ENCODE measurements at regions not wholly inside any gene's neighbourhood (a gene's known extent, or its start where the extent isn't known, plus 50 kb on each side); places are given as distances from the start of the nearest gene placed in this dataset.
"Not testable (repeated sequence)": the region's sequence is repeated elsewhere in the genome, so short reads cannot be mapped to it uniquely, and the experiment has no call there.

DNA sequence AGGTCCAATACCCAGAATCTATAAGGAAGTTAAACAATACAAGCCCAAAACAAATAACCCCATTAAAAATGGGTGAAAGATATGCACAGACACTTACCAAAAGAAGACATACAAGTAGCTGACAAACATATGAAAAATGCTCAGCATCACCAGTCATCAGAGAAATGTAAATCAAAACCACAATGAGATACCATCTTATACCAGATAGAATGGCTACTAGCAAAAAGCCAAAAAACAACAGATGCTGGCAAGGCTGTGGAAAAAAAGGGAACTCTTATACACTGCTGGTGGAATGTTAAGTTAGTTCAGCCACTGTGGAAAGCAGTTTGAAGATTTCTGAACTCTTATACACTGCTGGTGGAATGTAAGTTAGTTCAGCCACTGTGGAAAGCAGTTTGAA, 331.1 kb downstream of the KIF20B start:
- DNase-seq, result no peak

DNA sequence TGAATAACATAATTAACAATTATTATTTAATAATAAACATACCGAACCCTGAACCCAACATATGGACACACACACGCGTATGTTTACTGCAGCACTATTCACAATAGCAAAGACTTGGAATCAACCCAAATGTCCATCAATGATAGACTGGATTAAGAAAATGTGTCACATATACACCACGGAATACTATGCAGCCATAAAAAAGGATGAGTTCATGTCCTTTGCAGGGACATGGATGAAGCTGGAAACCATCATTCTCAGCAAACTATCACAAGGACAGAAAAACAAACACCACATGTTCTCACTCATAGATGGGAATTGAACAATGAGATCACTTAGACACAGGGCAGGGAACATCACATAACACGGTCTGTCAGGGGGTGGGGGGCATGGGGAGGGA, 333.5 kb downstream of the KIF20B start:
- not testable (repeated sequence) for DNase-seq

DNA sequence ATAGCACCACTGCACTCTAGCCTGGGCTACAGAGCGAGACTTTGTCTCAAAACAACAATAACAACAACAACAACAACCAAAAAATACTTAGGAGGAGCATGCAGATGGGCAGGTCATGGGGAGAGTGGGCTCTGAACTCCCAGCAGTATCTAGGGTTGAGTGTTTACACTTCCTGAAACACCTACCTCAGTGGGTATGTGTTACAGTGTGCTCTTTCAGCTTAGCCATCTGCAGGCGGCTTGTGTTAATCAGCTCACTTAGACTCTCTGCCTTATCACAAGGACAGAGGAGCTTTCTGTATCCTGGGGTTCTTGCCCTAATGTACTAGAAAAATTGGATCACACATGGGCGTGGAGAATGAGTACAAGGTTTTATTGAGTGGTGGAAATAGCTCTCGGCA, 340.2 kb downstream of the KIF20B start:
- no peak for DNase-seq

DNA sequence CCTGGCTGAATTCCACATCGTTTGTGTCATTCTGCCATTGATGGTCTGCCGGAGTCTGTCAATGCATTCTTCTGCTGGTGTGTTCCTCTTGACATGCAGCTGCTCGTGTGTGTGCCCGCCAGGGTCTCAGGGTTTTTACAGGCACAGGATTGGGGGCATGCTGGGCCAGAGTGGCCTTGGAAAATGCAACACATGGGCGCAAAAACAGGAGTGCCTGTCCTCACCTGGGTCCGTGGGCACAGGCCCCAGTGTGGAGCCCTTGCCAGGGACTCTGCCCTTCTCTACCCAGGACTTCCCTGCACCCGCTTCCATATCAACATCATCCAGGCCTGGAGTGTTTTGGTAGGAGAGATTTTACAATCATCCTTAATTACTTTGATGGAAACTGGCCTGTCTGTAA, 340.7 kb downstream of the KIF20B start:
- no peak for DNase-seq

DNA sequence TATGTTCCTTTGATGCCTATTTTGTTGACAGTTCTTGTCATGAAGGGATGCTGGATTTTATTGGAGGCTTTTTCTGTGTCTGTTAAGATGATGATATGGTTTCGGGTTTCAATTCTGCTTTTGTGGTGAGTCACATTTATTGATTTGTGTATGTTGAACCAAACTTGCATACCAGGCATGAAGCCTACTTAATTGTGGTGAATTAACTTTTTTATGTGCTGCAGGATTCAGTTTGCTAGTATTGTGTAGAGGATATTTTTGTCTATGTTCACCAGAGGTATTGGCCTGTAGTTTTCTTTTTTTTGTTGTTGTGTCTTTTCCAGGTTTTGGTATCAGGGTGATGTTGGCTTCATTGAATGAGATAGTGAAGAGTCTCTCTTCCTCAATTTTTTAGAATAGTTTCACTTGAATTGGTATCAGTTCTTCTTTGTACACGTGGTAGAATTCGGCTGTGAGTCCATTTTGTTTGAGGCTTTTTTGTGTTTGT, 345.9 kb downstream of the KIF20B start:
- no peak for DNase-seq

DNA sequence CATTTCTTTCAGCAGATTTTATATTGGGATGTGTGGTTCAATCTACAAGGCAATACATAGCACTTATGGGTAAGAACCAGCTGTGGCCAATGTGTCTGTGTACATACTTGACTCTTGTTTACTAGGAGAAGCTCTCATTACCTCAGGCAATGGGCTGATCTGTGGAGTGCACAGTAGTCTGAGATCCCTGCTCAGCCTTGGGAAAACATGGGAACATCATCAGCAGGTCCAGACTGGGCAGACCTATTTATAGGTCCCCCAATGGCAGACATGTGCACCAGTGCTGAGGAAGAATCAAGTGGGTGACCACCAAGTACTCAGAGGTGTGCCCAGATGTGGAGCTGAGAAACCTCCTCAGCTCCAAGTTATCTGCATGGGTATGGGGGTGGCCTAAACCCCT, 349.7 kb downstream of the KIF20B start:
- DNase-seq, result no peak

DNA sequence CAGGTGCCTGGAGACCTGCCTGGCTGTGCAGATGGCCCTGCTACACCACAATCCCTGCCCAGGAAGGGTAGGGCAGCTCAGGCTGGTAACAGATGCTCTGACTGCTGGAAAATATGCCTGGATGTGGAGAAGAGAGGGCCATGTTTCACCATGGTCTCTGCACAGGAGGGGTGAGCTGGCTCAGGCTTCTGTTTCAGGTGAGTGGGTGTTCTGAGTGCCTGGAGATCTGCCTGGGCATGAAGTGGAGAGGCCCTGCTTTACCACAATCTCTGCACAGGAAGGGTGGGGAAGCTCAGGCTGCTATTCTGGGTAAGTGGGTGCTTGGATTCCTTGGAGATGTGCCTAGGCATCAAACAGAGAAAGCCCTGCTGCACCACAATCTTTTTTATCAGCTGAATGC, 350.1 kb downstream of the KIF20B start:
- DNase-seq, result no peak

DNA sequence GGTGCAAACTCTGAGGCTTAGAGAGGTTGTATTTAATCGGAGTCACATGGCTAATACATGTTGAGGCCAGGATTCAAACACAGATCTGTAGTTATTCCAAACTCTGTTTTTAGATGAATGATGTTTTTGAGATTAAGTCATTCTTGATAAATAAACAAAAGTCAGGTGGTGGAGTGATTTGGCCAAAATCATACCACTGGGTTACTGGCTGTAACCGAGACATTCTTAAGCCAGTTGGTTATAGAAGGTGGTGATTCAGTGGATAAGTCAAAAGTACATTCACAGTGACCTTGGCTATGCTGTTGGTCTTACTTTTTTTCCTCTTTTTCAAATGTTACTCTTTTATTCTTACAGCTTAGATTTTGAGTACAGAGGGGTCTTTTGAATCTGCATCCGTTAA, 361.4 kb downstream of the KIF20B start:
- no peak for DNase-seq

DNA sequence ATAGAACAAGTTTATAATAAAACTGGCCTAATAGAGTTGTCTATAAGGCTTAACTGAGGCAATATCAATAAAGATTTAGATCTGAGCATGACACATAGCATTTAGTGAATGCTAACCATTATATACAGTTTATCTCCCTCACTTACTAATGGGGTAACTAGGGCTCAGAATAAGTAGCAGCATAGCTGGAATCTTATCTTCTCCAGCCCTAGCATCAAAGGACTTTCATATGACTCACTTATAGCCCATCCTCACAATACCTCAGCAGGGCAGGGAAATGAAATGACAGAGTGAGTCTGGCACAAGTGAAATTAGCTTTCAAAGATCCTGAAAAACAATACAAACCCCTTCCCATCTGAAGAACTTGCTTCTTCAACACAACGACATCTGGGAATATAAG, 362.9 kb downstream of the KIF20B start:
- DNase-seq, result no peak

DNA sequence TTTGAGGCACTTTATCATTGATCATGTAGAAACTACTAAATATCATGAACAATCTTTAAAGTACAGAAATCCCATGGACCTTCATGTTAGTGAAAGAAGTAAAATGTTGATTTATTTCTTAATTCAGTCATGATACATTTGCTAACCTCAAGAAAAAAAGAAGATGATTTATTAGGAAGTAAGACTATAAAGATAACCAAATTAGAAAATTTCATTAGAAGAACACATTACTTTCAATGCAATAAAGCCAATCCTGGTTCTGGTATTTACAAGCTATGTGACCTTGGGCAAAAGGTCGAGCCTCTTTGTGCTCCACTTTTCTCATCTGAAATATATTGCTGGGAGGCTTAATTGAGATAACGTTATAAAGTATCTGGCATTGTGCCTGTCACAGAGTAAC, 365.0 kb downstream of the KIF20B start:
- no peak for DNase-seq

DNA sequence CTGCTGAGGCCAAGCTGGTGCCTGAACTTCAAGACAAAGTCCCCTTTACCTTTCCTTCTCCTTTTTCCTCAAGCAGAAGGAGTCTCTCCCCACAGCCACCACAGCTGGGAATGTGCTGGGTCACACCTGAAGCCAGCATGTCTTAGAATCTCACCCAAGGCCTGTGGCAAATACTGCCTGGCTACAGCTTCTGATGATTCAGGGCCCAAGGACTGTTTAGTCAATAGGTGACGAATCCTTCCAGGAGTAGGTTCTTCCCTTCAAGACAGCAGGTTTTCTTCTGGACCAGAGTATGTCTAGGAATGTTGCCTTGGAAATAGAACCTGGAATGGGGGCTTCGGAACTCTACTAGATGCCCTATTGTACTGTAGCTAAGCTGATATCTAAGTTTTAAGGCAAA, 374.6 kb downstream of the KIF20B start:
- no peak for DNase-seq

DNA sequence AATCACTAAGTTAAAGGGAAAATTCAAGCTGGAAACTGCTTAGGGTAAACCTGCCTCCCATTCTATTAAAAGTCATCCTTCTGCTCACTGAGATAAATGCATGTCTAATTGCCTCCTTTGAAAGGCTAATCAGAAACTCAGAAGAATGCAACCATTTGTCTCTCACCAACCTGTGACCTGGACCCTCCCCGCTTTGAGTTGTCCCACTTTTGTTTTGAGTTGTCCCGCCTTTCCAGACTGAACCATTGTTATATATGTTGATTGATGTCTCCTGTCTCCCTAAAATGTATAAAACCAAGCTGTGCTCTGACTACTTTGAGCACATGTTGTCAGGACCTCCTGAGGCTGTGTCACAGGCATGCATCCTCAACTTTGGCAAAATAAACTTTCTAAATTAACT, 378.4 kb downstream of the KIF20B start:
- no peak for DNase-seq

DNA sequence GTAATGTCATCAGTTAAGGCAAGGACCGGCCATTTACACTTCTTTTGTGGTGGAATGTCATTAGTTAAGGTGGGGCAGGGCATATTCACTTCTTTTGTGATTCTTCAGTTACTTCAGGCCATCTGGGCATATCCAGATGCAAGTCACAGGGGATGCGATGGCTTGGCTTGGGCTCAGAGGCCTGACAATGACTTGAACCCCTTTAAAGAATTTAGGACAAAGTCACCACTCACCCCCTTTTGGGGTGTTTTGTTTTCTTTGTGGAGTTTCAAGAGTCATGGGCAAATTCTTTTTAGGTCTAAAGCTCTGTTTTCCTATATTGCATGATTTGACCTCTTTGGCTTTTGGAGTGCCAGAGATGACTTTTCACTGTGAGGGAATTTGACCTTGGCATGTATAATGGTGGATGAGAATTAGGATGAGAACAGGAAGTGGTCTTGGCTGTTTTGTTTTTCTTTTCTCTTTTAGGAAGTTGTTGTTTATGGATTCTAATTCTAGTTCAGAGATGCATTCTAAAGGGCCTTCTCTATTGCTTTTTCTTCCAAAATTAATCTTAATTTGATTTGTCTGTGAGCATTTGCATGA, 385.3 kb downstream of the KIF20B start:
- not testable (repeated sequence) for DNase-seq

DNA sequence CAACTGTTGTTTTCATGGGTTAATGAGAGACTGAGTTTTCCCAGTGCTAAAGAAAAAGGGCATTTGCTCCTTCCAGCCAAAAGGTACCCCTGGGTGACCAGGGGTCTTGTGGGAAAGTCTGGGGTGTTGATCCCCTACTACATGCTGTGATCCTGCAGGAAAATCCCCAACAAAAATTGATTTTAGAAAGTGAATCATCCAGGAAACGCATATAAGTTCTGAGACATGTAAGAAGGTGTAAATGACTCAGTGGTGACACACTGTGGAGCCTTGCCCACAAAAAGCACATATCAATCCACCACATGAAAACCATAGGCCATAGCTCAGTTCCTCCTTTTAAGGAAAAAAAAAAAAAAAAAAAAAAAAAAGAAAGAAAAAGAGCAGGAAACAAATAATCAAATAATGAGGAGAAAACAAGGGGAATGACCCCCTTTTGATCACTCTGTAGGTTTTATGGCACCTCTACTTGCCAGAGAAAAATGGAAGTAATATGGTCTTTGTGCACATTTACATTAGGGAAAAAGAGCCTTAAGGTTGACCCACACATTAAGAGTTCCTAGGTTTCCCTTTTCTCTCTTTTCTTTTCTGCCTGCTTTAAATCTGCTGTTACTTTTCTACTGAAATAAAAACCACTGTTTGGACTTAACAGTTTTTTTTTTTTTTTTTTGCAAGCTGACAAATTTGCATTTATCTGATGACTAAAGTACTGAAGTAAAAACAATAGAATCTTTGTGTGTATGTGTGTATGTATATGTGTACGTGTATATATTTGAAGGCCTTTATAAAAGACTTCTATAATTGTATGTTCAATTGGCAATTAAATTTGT, 386.0 kb downstream of the KIF20B start:
- DNase-seq, result no peak

DNA sequence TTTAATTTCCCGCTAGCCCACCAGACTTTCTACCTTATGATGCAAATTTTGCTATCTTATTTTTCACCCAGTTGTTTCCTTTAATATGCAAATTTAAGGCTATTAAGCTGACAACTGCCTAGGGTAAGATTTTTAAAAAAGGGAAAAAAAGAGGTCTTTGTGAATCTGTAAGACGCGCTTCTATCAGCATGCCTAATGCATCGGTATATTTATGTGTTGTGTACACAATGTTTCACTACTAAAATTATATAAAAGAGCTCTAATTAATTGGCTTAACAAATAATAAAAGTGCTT, 386.6 kb downstream of the KIF20B start:
- no peak for DNase-seq

DNA sequence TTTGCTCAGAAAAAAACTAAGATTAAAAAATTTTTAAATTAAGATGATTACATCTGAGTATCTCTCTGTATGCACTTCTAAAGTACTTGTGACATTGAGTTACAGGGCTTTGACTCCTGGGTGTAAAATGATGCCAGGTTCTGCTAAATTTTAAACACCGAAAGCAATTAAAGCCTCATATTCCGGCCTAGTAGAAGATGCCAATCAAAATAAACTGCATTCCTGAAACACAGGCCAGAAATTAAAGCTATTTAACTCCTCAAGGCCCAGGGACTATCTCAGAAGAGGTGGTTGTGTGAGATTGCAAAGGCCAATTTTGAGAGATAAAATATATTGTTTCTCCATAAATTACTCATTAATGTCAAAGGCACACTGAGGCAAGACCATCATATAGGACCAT, 388.3 kb downstream of the KIF20B start:
- no peak for DNase-seq

DNA sequence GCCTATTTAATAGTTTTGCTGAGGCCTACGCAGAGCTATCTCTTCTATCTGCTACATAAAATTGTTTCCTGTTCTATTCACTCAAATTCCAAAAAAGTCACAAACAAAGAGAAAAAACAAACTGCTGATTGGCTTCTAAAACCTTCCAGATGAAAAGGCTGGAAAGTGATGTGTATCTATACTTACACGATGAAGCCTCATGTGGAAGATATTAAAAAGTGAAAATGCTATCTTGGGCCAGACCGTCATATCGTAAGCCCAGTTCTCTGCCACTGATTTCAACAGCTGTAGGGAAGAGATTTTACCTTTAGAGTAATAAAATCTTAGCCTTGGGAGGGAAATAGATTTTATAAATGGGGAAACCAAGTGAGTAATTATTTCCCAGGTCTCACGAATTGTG, 394.8 kb downstream of the KIF20B start:
- no peak for DNase-seq

DNA sequence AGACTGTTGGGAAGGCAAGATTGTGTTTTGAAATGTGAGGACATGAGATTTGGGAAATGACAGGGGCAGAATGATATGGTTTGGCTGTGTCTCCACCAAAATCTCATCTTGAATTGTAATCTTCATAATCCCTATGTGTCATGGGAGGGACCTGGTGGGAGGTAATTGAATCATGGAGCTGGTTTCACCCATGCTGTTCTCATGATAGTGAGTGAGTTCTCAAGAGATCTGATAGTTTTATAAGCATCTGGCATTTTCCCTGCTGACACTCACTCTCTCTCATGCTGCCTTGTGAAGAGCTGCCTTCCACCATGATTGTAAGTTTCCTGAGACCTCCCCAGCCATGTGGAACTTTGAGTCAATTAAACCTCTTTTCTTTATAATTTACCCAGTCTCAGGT, 406.2 kb downstream of the KIF20B start:
- DNase-seq, result not testable (repeated sequence)

DNA sequence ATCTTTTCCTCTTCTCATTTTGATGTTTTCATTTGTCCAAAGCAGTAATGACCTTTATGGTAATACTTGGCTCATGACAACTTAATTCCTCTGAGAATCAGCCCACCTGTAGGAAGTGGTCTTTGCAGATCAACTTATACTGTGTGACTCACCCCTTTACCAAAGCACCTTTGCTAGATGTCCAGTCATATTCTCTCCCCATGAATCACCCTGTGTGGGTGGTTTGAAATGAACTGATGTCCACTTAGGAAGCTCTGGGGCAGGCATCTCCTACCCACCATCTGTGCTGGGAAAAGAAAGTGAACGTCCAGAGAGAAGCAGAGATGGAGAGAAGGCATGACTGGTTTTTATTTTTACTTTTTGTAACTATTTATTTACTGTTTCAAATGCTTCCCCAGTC, 410.3 kb downstream of the KIF20B start:
- no peak for DNase-seq

DNA sequence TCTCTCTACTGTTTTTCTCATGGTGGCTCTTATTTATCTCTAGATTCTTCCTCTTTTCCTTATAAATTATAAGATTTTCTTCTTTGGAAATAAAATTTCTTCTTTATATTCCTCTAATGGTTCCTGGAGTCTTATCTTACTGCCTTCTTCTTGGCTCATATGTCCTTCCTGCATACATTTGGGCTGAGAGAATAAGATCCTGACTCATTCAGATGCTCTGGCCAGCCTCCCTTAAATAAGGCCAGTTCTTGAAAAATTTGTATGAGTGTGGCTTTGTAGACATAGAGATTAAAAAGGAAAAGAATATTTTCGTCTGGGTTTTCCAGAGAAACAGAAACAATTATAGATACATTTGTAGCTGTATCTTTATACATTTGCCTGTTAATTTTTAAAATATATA, 411.3 kb downstream of the KIF20B start:
- DNase-seq, result no peak

DNA sequence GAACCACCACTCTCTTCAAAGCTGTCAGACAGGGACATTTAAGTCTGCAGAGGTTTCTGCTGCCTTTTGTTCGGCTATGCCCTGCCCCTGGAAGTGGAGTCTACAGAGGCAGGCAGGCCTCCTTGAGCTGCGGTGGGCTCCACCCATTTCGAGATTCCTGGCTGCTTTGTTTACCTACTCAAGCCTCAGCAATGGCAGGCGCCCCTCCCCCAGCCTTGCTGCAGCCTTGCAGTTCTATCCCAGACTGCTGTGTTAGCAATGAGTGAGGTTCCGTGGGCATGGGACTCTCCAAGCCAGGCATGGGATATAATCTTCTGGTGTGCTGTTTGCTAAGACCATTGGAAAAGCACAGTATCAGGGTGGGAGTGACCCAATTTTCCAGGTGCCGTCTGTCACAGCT, 417.2 kb downstream of the KIF20B start:
- DNase-seq, result not testable (repeated sequence)

DNA sequence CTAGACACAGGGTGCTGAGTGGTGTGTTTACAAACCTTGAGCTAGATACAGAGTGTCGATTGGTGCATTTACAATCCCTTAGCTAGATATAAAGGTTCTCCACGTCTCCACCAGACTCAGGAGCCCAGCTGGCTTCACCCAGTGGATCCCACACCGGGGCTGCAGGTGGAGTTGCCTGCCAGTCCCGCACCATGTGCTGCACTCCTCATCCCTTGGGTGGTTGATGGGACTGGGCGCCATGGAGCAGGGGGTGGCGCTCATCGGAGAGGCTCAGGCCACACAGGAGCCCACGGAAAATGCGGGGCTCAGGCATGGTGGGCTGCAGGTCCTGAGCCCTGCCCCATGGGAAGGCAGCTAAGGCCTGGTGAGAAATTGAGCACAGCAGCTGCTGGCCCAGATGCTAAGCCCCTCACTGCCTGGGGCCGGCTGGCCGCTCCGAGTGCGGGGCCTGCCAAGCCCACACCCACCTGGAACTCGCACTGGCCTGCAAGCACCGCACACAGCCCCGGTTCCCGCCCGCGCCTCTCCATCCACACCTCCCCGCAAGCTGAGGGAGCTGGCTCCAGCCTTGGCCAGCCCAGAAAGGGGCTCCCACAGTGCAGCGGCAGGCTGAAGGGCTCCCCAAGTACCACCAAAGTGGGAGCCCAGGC, 418.4 kb downstream of the KIF20B start:
- DNase-seq, result not testable (repeated sequence)

DNA sequence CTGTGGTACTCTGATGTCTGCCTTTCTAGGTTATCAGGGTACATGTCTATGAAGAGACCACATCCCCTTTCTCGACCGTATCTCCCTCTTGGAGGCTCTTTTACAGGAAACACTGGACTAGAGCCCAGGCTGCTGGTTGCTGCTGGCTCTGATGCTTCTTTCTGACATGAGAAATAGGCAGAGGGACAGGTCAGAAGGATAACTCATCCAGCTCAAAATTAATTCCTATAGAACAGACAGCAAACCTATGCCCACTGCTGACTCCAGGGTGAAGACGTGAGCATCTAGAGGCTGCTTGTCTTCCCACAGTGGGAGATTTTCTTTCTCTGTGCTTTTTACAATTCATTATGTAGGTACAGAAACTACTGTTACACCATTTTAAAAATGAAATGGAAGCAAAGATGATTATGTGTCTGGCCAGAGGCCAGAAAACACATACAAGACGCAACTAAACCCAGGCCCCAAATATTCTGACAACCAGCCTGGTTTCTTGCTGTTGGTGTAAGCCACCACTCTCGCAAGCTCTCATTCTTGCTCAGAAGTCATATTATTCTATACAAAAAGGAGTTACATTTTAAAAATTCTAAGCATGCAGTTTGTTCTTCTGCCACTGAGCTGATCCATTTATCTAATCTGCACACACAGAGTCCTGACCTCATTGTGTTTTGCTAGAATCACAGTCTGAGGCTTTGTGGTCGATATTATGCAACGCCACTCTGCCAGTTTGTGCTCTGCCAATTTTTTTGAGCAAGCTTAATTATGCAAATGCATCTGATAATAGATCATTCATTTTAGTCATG, 424.3 kb downstream of the KIF20B start:
- no peak for DNase-seq

DNA sequence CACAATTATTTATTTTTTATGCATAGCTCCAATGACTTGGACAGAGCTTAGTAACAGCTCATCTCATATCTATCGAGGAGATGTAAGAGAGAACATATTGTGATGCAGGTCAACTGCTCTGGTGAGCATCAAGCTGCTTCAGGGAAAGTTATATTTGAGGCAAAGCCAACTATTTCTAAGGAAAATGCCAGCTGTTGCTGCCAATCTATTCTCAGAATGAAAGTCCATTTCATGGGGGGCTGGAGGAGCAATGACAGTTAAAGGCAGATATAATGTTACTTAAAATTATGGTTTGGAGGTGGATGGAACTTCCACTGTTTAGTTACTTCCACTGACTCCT, 424.8 kb downstream of the KIF20B start:
- DNase-seq, result no peak

Measured in GDM1 (cell line).